ENCODE measurements at regions not wholly inside any gene's neighbourhood (a gene's known extent, or its start where the extent isn't known, plus 50 kb on each side); places are given as distances from the start of the nearest gene placed in this dataset.

DNA sequence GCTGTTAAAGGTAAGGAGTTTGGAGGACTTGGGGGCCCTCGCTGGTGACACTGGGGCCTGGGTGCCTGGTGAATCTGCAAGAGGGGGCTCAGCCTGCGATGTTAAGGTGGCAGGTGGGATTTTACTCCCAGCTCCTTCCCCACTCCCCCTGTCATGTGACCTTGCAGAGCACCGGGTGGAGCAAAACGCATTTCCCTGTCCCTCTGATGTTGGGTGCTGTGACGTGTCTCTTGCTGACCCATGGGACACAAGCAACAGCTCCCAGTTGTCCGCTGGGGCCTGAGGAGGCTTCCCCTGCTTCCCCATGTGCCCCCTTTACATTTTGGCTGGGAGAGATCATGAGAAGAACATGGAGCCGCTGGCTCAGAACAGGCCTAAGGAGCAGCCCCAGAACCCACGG lies 319.0 kb downstream of the MATN1 start:
- no peak overlapping the region for H3K27ac ChIP-seq
- intact Hi-C loops (cut with DNase I): no loop called here
- TF ChIP-seq, protein P1, sequence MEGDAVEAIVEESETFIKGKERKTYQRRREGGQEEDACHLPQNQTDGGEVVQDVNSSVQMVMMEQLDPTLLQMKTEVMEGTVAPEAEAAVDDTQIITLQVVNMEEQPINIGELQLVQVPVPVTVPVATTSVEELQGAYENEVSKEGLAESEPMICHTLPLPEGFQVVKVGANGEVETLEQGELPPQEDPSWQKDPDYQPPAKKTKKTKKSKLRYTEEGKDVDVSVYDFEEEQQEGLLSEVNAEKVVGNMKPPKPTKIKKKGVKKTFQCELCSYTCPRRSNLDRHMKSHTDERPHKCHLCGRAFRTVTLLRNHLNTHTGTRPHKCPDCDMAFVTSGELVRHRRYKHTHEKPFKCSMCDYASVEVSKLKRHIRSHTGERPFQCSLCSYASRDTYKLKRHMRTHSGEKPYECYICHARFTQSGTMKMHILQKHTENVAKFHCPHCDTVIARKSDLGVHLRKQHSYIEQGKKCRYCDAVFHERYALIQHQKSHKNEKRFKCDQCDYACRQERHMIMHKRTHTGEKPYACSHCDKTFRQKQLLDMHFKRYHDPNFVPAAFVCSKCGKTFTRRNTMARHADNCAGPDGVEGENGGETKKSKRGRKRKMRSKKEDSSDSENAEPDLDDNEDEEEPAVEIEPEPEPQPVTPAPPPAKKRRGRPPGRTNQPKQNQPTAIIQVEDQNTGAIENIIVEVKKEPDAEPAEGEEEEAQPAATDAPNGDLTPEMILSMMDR (IDR thresholded peaks at IDR 0.05): no peak
- no peak for TF ChIP-seq POLR2A (IDR thresholded peaks at IDR 0.05)
- H3K36me3 ChIP-seq: no peaks in the 10 kb centered on the region
- WGBS, 2 donors: 66 to 70% methylated on average over 8 of the region's 8 CpGs
- no peaks in the 10 kb centered on the region for H3K9me3 ChIP-seq
- no peaks in the 10 kb centered on the region for H3K27me3 ChIP-seq
- DNase-seq: no peak
- H3K4me3 ChIP-seq (replicated peaks in 1 of 3): no peak overlapping the region
- H3K4me1 ChIP-seq: no peaks in the 10 kb centered on the region

DNA sequence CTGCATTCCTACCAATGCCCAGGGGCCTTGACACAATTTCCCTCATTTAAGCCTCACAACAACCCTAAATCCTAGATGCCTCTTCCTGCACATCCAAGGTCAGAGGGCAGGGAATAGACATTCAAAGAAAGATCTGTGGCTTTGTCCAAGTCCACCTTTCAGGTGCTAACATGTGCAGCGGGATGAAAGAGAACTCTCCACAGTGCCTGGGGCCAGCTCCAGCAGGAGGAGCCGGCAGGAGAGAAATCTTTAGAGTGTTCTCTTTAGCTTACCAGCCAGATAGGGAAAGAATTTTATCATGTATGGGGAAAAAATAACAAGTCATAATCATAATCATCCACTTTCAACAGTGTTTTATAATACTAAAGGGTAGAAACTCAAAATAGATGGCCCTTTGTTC lies 319.7 kb downstream of the MATN1 start:
- TF ChIP-seq POLR2A (IDR thresholded peaks at IDR 0.05): no peak
- TF ChIP-seq, protein P1 (IDR thresholded peaks at IDR 0.05): no peak
- H3K27me3 ChIP-seq: no peaks in the 10 kb centered on the region
- H3K9me3 ChIP-seq: no peaks in the 10 kb centered on the region
- WGBS, 2 donors: 59 to 70% methylated on average over 2 of the region's 2 CpGs
- DNase-seq: no peak
- no peak overlapping the region for H3K4me3 ChIP-seq (replicated peaks in 1 of 3)
- H3K36me3 ChIP-seq: no peaks in the 10 kb centered on the region
- intact Hi-C loops (cut with DNase I): no loop called here
- H3K27ac ChIP-seq: no peak overlapping the region
- no peaks in the 10 kb centered on the region for H3K4me1 ChIP-seq

DNA sequence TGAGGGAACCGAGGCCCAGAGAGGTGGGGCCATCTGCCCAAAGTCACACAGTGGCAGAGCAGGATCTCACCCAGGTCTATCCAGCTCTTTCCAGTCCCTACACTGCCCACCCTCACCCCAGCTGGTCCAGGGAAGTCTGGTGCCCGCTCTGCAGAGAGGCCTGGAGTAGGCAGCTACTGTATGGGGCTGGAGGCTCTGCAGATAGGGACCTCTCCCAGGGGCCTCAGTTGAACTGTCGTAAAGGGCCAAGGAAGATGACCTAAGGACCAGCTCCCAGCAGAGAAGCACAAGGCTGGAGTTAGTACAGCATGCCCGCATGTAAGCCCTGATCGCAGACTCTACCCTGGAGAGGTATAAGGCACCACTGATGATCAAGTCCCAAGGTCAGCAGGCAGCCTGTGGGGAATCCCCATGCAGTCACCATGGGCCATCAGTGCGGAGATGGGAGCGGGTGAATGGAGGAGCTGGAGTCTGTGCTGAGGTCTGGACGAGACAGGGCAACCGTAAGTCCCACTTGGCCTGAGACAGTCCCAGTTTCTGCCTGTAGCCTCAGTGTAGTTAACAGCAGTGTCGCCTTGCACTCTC lies 320.2 kb downstream of the MATN1 start:
- TF ChIP-seq POLR2A (IDR thresholded peaks at IDR 0.05): no peak
- TF ChIP-seq, protein P1 (IDR thresholded peaks at IDR 0.05): no peak
- H3K27me3 ChIP-seq: no peaks in the 10 kb centered on the region
- WGBS, 2 donors: 88 to 92% methylated on average over 7 to 10 of the region's 10 CpGs
- no peak overlapping the region for H3K27ac ChIP-seq
- no peaks in the 10 kb centered on the region for H3K4me1 ChIP-seq
- no peak for DNase-seq
- intact Hi-C loops (cut with DNase I): no loop called here
- H3K36me3 ChIP-seq: no peaks in the 10 kb centered on the region
- no peaks in the 10 kb centered on the region for H3K9me3 ChIP-seq
- no peak overlapping the region for H3K4me3 ChIP-seq (replicated peaks in 1 of 3)

DNA sequence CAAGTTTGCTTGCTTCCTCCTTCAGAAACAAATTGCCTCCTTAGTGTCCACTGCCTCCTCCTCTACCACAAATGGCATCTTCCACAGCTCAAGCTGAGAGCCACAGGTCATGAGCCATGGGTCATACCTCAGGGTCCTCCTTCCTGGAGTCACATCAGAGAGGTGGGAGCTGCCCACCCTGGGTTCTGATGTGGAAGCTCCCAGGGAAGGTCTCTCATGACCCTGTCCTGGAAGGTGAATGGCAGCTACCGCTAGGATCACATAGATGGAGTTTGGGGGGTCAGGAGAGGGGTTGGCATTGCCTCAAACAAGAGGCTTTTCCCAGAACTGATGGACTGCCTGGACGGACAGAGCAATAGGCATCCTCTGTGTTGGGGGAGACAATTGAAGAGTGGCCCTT lies 321.4 kb downstream of the MATN1 start:
- Histone ChIP-seq H3K27me3 (no peaks in the 10 kb centered on the region), H3K4me1 (no peaks in the 10 kb centered on the region), H3K27ac (no peak overlapping the region), H3K9me3 (no peaks in the 10 kb centered on the region), H3K36me3 (no peaks in the 10 kb centered on the region), H3K4me3 (replicated peaks in 1 of 3) (no peak overlapping the region)
- 88 to 100% methylated on average over 2 of the region's 2 CpGs for WGBS, 2 donors
- intact Hi-C loops (cut with DNase I): no loop called here
- no peak for TF ChIP-seq POLR2A (IDR thresholded peaks at IDR 0.05)
- DNase-seq: no peak

- no peak for TF ChIP-seq POLR2A (IDR thresholded peaks at IDR 0.05)
- TF ChIP-seq, protein P1 (IDR thresholded peaks at IDR 0.05): no peak
- DNase-seq: no peak
- H3K27me3 ChIP-seq: no peaks in the 10 kb centered on the region
- WGBS, 2 donors: 84 to 92% methylated on average over 1 to 3 of the region's 4 CpGs
- H3K9me3 ChIP-seq: no peaks in the 10 kb centered on the region
- H3K27ac ChIP-seq: no peak overlapping the region
- H3K4me3 ChIP-seq (replicated peaks in 1 of 3): no peak overlapping the region
- no peaks in the 10 kb centered on the region for H3K4me1 ChIP-seq
- intact Hi-C loops (cut with DNase I): no loop called here
- H3K36me3 ChIP-seq: no peaks in the 10 kb centered on the region
Measured at GRCh38 chr1:30400507-30400906, 322.9 kb downstream of the MATN1 start.

DNA sequence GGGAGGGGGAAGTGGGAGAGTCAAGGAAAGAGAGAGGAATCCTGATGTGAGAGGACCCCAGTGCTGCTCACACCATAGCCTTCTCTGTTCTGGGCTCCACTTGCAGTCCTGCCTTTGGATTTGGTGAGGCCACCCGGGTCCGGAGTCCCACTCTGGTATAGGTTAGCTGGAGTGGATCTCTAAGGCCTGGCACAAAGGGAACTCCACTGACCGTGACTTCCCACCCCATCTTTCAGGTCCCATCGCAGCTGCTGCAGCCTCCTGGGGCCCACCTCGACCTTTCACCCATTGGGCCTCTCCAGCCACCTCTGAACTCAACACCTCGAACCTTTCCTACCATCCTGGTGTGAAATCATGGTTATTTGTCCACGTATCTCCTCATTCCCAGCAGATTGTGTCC lies 324.4 kb downstream of the MATN1 start:
- 68 to 81% methylated on average over 7 of the region's 7 CpGs for WGBS, 2 donors

More for the DNA sequence above, 324.4 kb downstream of the MATN1 start:
- intact Hi-C loops (cut with DNase I): no loop called here
- TF ChIP-seq, protein P1 (IDR thresholded peaks at IDR 0.05): no peak
- no peak for TF ChIP-seq POLR2A (IDR thresholded peaks at IDR 0.05)
- no peaks in the 10 kb centered on the region for H3K36me3 ChIP-seq
- no peak for DNase-seq
- H3K4me3 ChIP-seq (replicated peaks in 1 of 3): no peak overlapping the region
- H3K9me3 ChIP-seq: no peaks in the 10 kb centered on the region
- H3K27me3 ChIP-seq: no peaks in the 10 kb centered on the region
- H3K27ac ChIP-seq: no peak overlapping the region
- no peaks in the 10 kb centered on the region for H3K4me1 ChIP-seq

Measured in thyroid gland (tissue), 4 donors.